IMR-90 (cell line): ENCODE measurements at regions not wholly inside any gene's neighbourhood (a gene's known extent, or its start where the extent isn't known, plus 50 kb on each side); places are given as distances from the start of the nearest gene placed in this dataset.

Source experiments
- ATAC-seq: fragments of 200-7000 bp; cut with Tn5 transposase; 2 replicates; pipeline ENCODE4 v1.9.1; 2020; ENCODE audit warnings: low read depth, mild to moderate bottlenecking, moderate library complexity
- BruUV-seq: library from RNA; stranded (reverse); fragments of 400-500 nt; replicated peaks from 2 replicates; lab custom pipeline; 2021; lab: Mats Ljungman, UMichigan
- CTCF ChIA-PET: fragments of 300-600 bp; formaldehyde crosslinking; extraction: SDS; loops from one replicate; lab custom pipeline; 2021; ENCODE audit warnings: antibody characterized with exemption; lab: Yijun Ruan, JAX
- POLR2A ChIA-PET: fragments of 300-600 bp; sonication (Branson Sonifier 250); formaldehyde crosslinking; loops from one replicate; lab custom pipeline; 2022; ENCODE audit warnings: antibody characterized with exemption; ENCODE audit not compliant: unreplicated experiment; lab: Charles Lee
- DNase-seq: peaks from one replicate; pipeline ENCODE4 v3.0.0; 2013
- H2AFZ ChIP-seq: replicated peaks from 2 replicates; pipeline ENCODE3; 2013; ENCODE audit warnings: low read length, mild to moderate bottlenecking; ENCODE audit not compliant: poor library complexity
- H2AK5ac ChIP-seq: 2 replicates; pipeline ENCODE4 v1.6.1; 2013; ENCODE audit warnings: low read depth, low read length, inconsistent platforms
- H2AK9ac ChIP-seq: replicated peaks from 2 replicates; pipeline ENCODE3; 2013; ENCODE audit warnings: mild to moderate bottlenecking, low read depth, low read length, moderate library complexity; ENCODE audit not compliant: poor library complexity
- H2BK120ac ChIP-seq: 2 replicates; pipeline ENCODE4 v1.6.1; 2013; ENCODE audit warnings: low read depth, low read length, inconsistent platforms
- H2BK15ac ChIP-seq: 3 replicates; pipeline ENCODE4 v1.6.1; 2013; ENCODE audit warnings: low read depth, low read length, inconsistent platforms
- H2BK20ac ChIP-seq: 2 replicates; pipeline ENCODE4 v1.6.1; 2013; ENCODE audit warnings: low read depth, mild to moderate bottlenecking, inconsistent platforms, low read length, moderate library complexity
- H2BK5ac ChIP-seq: 2 replicates; pipeline ENCODE4 v1.6.1; 2013; ENCODE audit warnings: mild to moderate bottlenecking, low read depth, low read length, inconsistent platforms; ENCODE audit not compliant: poor library complexity, severe bottlenecking
- H3K14ac ChIP-seq: replicated peaks from 2 replicates; pipeline ENCODE4 v1.6.1; 2013; ENCODE audit warnings: low read depth, low read length, inconsistent platforms
- H3K18ac ChIP-seq: 2 replicates; pipeline ENCODE4 v1.6.1; 2013; ENCODE audit warnings: low read depth, low read length, control low read depth
- H3K23ac ChIP-seq: 2 replicates; pipeline ENCODE4 v1.6.1; 2013; ENCODE audit warnings: low read depth, low read length, inconsistent platforms
- H3K27ac ChIP-seq: 2 replicates; pipeline ENCODE4 v1.5.1; 2013; ENCODE audit warnings: mild to moderate bottlenecking, control low read depth, low read length; ENCODE audit not compliant: insufficient read depth
- H3K27me3 ChIP-seq: 2 replicates; pipeline ENCODE4 v1.6.1; 2013; ENCODE audit warnings: low read length; ENCODE audit not compliant: control insufficient read depth, insufficient read depth
- H3K36me3 ChIP-seq: 2 replicates; pipeline ENCODE4 v1.6.1; 2013; ENCODE audit warnings: low read length, mixed read lengths; ENCODE audit not compliant: control insufficient read depth, insufficient read depth
- H3K4ac ChIP-seq: 2 replicates; pipeline ENCODE4 v1.6.1; 2013; ENCODE audit warnings: low read depth, low read length, inconsistent platforms
- H3K4me1 ChIP-seq: 2 replicates; pipeline ENCODE4 v1.6.1; 2013; ENCODE audit warnings: low read length, mixed read lengths; ENCODE audit not compliant: control insufficient read depth, insufficient read depth
- H3K4me2 ChIP-seq: 2 replicates; pipeline ENCODE4 v1.6.1; 2013; ENCODE audit warnings: low read depth, mild to moderate bottlenecking, control low read depth, low read length, moderate library complexity
- H3K4me3 ChIP-seq: 2 replicates; pipeline ENCODE4 v1.5.1; 2013; ENCODE audit warnings: low read depth, mild to moderate bottlenecking, control low read depth, low read length, moderate library complexity; ENCODE audit not compliant: insufficient read depth
- H3K56ac ChIP-seq: 2 replicates; pipeline ENCODE4 v1.6.1; 2013; ENCODE audit warnings: low read length, inconsistent platforms; ENCODE audit not compliant: insufficient read depth; ENCODE audit errors: extremely low read depth
- H3K79me1 ChIP-seq, 2 experiments: 2 replicates each; pipeline ENCODE4 v1.6.1; 2013; ENCODE audit warnings: low read length in 2 of 2, inconsistent platforms in 1 of 2, low read depth in 1 of 2
- H3K9ac ChIP-seq: 2 replicates; pipeline ENCODE4 v1.6.1; 2013; ENCODE audit warnings: low read depth, low read length, control low read depth
- H3K9me1 ChIP-seq: 2 replicates; pipeline ENCODE4 v1.6.1; 2013; ENCODE audit warnings: low read length, inconsistent platforms; ENCODE audit not compliant: insufficient read depth
- H3K9me3 ChIP-seq: 2 replicates; pipeline ENCODE4 v1.6.1; 2013; ENCODE audit warnings: low read length; ENCODE audit not compliant: control insufficient read depth, insufficient read depth
- H4K20me1 ChIP-seq: 2 replicates; pipeline ENCODE4 v1.6.1; 2013; ENCODE audit warnings: low read length, inconsistent platforms; ENCODE audit not compliant: insufficient read depth
- H4K5ac ChIP-seq: 2 replicates; pipeline ENCODE4 v1.6.1; 2013; ENCODE audit warnings: mild to moderate bottlenecking, low read depth, low read length, control low read depth
- H4K8ac ChIP-seq, 2 experiments: 2 replicates each; pipeline ENCODE4 v1.6.1; 2013; ENCODE audit warnings: low read depth in 2 of 2, low read length in 2 of 2, control low read depth in 1 of 2, inconsistent platforms in 1 of 2
- H4K91ac ChIP-seq: 2 replicates; pipeline ENCODE4 v1.6.1; 2013; ENCODE audit warnings: low read depth, low read length, inconsistent platforms; ENCODE audit not compliant: insufficient read depth
- BHLHE40 ChIP-seq: fragments of 150-350 bp; IDR thresholded peaks from 2 replicates; pipeline ENCODE4 v1.6.1; 2016; ENCODE audit warnings: mild to moderate bottlenecking, low read depth, low read length
- CEBPB ChIP-seq: IDR thresholded peaks from 2 replicates; pipeline ENCODE4 v1.6.1; 2012; ENCODE audit warnings: low read depth, low read length, improper control_type of control experiment
- CHD1 ChIP-seq: IDR thresholded peaks from 2 replicates; pipeline ENCODE4 v1.6.1; 2012; ENCODE audit warnings: low read depth, low read length, improper control_type of control experiment
- CTCF ChIP-seq: conservative IDR thresholded peaks from 2 replicates; pipeline ENCODE4 v1.5.1; 2012; ENCODE audit warnings: mild to moderate bottlenecking, low read depth, low read length, improper control_type of control experiment
- ELK1 ChIP-seq: fragments of 150-350 bp; IDR thresholded peaks from 2 replicates; pipeline ENCODE4 v1.6.1; 2016; ENCODE audit warnings: low read depth, mild to moderate bottlenecking, low read length, moderate library complexity, borderline replicate concordance
- FOS ChIP-seq: fragments of 150-350 bp; IDR thresholded peaks from 2 replicates; pipeline ENCODE4 v1.6.1; 2016; ENCODE audit warnings: low read depth, low read length
- MAFK ChIP-seq: IDR thresholded peaks from 2 replicates; pipeline ENCODE4 v1.6.1; 2012; ENCODE audit warnings: low read depth, low read length, improper control_type of control experiment
- MAZ ChIP-seq: IDR thresholded peaks from 2 replicates; pipeline ENCODE4 v1.6.1; 2012; ENCODE audit warnings: low read depth, mild to moderate bottlenecking, low read length, improper control_type of control experiment, moderate library complexity, borderline replicate concordance
- MXI1 ChIP-seq: IDR thresholded peaks from 2 replicates; pipeline ENCODE4 v1.6.1; 2012; ENCODE audit warnings: low read depth, mild to moderate bottlenecking, low read length, moderate library complexity, borderline replicate concordance
- NFE2L2 ChIP-seq: fragments of 150-350 bp; IDR thresholded peaks from 2 replicates; pipeline ENCODE4 v1.6.1; 2016; ENCODE audit warnings: low read depth, mild to moderate bottlenecking, low read length
- POLR2A ChIP-seq: IDR thresholded peaks from 2 replicates; pipeline ENCODE4 v1.6.1; 2012; ENCODE audit warnings: mild to moderate bottlenecking, low read depth, low read length
- RAD21 ChIP-seq: IDR thresholded peaks from 2 replicates; pipeline ENCODE4 v1.6.1; 2012; ENCODE audit warnings: low read length, improper control_type of control experiment
- RCOR1 ChIP-seq: IDR thresholded peaks from 2 replicates; pipeline ENCODE4 v1.6.1; 2012; ENCODE audit warnings: mild to moderate bottlenecking, low read length, improper control_type of control experiment; ENCODE audit not compliant: insufficient replicate concordance
- RFX5 ChIP-seq: IDR thresholded peaks from 2 replicates; pipeline ENCODE4 v1.8.0; 2012; ENCODE audit warnings: low read depth, mild to moderate bottlenecking, low read length, moderate library complexity
- SMC3 ChIP-seq: fragments of 150-350 bp; IDR thresholded peaks from 2 replicates; pipeline ENCODE4 v1.6.1; 2016; ENCODE audit warnings: low read depth, mild to moderate bottlenecking, antibody characterized with exemption, low read length, moderate library complexity
- USF2 ChIP-seq: fragments of 150-350 bp; IDR thresholded peaks from 2 replicates; pipeline ENCODE4 v1.6.1; 2017; ENCODE audit warnings: mild to moderate bottlenecking, antibody characterized with exemption, low read length, low read depth
- WGBS, 2 experiments: methylation state at CpG; one replicate each; pipeline versions ENCODE4 v1.1.5 to v1.1.7; 2013; ENCODE audit warnings: missing lambda C conversion rate in 2 of 2; ENCODE audit not compliant: insufficient read length in 1 of 2; ENCODE audit errors: extremely low coverage in 2 of 2; 5-methylcytosine and 5-hydroxymethylcytosine counted together
- dilution Hi-C: fragments of 300-500 bp; cut with HindIII; formaldehyde crosslinking; loops from one replicate; pipeline ENCODE4 v1.14.3; 2018; ENCODE audit warnings: low sequenced_read_pairs; ENCODE audit not compliant: unreplicated experiment
- in situ Hi-C: fragments of 300-500 bp; cut with MboI; formaldehyde crosslinking; loops from 3 replicates; pipeline ENCODE4 v1.14.3; 2019; ENCODE audit warnings: low sequenced_read_pairs, inconsistent platforms, mixed read lengths
- intact Hi-C: fragments of 100-400 bp; cut with micrococcal nuclease; formaldehyde crosslinking; loops from 2 replicates; pipeline ENCODE4 v1.10.0; 2022

DNA sequence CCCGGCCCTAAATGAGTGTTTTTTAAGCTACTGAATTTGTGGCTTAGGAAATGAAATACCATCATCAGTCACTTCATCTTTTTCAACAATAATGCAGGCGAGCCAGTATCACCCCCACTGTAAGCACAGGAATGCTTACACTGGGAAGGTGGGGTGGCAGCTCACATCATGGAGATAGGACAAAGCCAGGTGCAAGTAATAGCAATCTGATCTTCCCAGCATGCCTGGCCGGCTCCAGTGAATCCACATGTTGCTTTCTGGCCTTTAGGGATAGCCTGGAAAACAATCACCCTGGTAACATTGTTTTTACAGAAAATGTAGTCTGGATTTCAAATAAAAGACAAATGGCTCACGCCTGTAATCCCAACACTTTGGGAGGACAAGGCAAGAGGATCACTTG lies 140.9 kb upstream of the SOD1 start:
- in situ Hi-C loops (no loop called here), dilution Hi-C loops (no loop called here), intact Hi-C loops (no loop called here)
- TF ChIP-seq POLR2A (no peak), RAD21 (no peak), FOS (no peak), BHLHE40 (no peak), SMC3 (no peak), MXI1 (no peak), MAZ (no peak), CTCF (no peak), RFX5 (no peak), CEBPB (no peak), RCOR1 (no peak), ELK1 (no peak), MAFK (no peak), NFE2L2 (no peak), CHD1 (no peak), USF2 (no peak)
- no peak for ATAC-seq
- no peak overlapping the region for H3K27ac ChIP-seq
- H3K9me1 ChIP-seq: no peaks in the 10 kb centered on the region
- POLR2A ChIA-PET: no interaction called here
- no CpG with 5 or more reads among the region's 4 CpGs for WGBS, 2 experiments
- no peak overlapping the region for H3K4ac ChIP-seq
- no peak overlapping the region for H3K23ac ChIP-seq
- no peak overlapping the region for H2BK15ac ChIP-seq
- no peaks in the 10 kb centered on the region; the same call in 1 of the 2 replicates for H3K9me3 ChIP-seq
- H2BK20ac ChIP-seq: no peak overlapping the region
- no peak overlapping the region for H2AFZ ChIP-seq
- no peaks in the 10 kb centered on the region for H3K4me1 ChIP-seq
- H3K18ac ChIP-seq: no peak overlapping the region
- no peak overlapping the region for H2AK5ac ChIP-seq
- CTCF ChIA-PET: no interaction called here
- no peaks in the 10 kb centered on the region for H3K36me3 ChIP-seq
- no peaks in the 10 kb centered on the region for H3K27me3 ChIP-seq
- H3K4me3 ChIP-seq: no peak overlapping the region
- H2BK120ac ChIP-seq: no peak overlapping the region
- no TSS peak for BruUV-seq
- H3K4me2 ChIP-seq: no peak overlapping the region
- no peak overlapping the region for H3K9ac ChIP-seq
- H4K91ac ChIP-seq: no peak overlapping the region
- H3K56ac ChIP-seq: no peak overlapping the region
- no peak overlapping the region for H2BK5ac ChIP-seq
- no peak overlapping the region for H3K14ac ChIP-seq
- H3K79me1 ChIP-seq: no peaks in the 10 kb centered on the region
- H4K8ac ChIP-seq: no peak overlapping the region
- H2AK9ac ChIP-seq: no peak overlapping the region
- DNase-seq: no peak
- no peak overlapping the region for H4K5ac ChIP-seq
- H4K20me1 ChIP-seq: no peaks in the 10 kb centered on the region
